NCI-H146 treated with DMSO at 0.1 percent for 48 hours (cell line): ENCODE measurements at regions not wholly inside any gene's neighbourhood (a gene's known extent, or its start where the extent isn't known, plus 50 kb on each side); places are given as distances from the start of the nearest gene placed in this dataset.
"Not testable (repeated sequence)": the region's sequence is repeated elsewhere in the genome, so short reads cannot be mapped to it uniquely, and the experiment has no call there.

Experiments
- DNase-seq: peaks from one replicate; lab custom pipeline; 2025; ENCODE audit not compliant: unreplicated experiment; lab: John Stamatoyannopoulos, UW

DNA sequence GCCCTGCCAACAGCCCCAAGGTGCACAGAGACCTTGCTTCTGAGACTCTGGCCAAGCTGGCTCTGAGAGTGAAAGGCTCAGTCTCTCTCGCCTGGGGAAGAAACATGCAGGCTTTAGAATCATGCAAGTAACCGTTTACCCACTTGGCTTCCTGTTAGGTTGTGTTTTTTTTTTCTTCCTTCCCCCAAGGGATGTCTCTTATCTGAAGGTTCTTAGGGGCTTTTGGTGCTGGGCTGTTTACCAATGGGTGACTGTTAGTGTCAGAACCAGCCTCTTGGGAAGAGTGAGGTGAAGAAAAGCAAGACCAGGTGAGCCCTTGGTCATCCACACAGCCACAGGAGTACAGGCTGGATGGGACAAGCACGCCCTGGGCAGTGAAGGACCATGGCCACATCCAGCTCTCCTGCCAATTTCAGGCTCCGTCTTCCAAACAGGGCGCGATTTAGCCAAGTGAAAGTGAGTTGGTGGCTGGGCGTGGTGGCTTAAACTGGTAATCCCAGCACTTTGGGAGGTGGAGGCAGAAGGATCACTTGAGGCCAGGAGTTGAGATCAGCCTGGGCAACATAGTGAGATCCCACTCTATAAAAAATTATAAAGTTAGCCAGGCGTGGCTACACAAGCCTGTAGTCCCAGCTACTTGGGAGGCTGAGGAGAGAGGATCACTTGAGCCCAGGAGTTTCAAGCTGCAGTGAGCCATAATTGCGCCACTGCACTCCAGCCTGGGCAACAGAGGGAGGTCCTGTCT lies 76.3 kb upstream of the CUX1 start:
- no peak for DNase-seq

- DNase-seq, result peak; percentile 58
Observed at GRCh38 chr7:101743241-101743994, 74.0 kb upstream of the CUX1 start.

- DNase-seq, result no peak
Observed at GRCh38 chr7:101743995-101744360, 73.4 kb upstream of the CUX1 start.

- no peak for DNase-seq
Observed at GRCh38 chr7:101744588-101744987, 72.8 kb upstream of the CUX1 start.

- DNase-seq, result no peak
Observed at GRCh38 chr7:101746314-101746713, 71.1 kb upstream of the CUX1 start.

DNA sequence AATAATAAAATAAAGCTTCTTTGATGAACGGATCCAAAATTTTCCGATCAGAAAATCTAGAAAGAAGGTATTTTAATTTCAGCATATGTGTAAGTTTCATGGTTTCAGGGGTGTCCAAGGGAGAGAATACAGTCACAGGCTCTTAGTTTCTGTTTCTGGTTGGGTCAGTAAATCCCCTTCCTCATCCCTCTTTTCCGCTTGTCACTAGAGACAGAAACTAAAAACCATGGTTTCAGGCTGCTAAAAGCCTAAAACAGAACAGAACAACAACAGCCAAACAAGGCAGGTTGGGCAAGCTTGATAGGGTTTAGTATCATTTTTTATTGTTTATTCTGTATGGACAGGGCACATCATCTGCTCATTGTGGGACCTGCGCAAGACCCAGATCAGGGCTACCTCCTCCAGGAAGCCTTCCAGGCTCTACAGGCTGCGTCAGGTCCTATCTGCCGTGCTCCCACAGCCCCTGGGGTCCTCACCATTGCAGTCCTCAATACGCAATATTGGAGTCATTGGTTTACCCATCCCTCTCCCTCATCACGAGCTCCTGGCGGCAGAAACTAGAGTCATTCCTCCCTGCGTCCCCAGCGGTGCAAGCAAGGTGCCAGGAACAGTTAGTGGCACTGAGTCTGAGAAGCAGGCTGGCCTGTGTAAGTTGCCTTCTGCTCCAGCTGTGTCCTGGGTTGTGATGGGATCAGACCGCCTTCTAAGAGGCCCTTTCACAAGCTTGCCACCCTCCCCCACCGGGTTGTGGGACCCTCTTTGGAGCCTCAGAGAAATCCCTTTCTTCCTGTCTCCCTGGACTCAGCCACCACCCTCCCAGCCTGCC lies 70.2 kb upstream of the CUX1 start:
- DNase-seq, result no peak

DNA sequence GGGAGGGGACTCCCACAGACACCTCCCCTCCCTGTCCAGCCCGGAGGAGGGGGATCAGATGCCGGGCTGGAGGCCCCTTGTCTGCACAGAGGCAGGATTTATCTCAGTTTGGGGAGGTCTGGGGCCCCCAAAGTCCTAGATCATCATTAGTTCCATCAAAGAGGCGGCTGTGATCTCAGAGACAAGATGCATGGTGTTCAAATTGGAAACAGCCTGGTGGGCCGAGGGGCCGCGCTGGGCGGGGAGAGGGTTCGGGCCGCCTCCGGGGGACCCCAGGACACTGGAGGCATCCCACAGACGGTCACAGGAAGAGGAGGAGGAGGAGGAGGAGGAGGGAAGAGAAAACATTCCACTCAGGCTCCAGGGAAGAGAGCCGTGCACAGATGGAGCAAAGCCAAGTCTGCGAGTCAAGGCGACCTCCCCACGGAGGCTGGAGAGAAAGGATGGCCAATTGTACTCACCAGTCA lies 69.5 kb upstream of the CUX1 start:
- DNase-seq, result no peak

DNA sequence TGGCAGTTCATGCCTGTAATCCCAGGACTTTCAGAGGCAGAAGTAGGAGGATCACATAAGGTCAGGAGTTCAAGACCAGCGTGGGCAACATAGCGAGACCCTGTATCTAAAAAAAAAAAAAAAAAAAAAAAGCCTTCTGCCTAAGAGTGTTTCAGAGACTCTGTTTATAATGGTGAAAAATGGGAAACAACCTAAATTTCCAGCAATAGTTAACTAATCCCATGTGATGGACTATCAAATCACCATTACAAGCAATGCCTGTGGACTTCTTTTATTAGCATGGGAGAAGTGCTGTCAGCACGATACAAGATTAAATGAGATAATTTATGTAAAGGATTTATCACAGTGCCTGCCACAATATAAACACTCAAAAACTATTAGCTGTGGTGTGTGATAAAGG lies 67.5 kb upstream of the CUX1 start:
- DNase-seq, result no peak

- DNase-seq, result no peak
Observed at GRCh38 chr7:101753316-101753715, 64.1 kb upstream of the CUX1 start.

GRCh38 chr7:101754424-101755159 lies 62.8 kb upstream of the CUX1 start:
- no peak for DNase-seq

DNA sequence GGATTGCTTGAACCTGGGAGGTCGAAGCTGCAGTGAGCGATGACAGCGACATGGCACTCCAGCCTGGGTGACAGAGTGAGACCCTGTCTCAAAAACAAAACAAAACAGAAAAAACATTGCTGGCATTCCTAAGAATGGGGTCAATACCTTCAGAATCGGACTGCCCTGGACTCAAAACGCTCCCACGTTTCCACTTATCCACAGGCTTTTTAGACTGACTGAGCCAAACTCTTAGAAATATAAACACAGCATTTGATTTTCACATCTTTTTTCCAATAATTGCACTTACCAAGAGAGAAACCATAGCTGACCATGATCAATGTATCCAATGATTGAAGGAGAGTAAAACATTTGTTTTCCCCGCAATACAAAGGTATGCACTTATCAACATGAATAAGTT lies 59.5 kb upstream of the CUX1 start:
- no peak for DNase-seq

DNA sequence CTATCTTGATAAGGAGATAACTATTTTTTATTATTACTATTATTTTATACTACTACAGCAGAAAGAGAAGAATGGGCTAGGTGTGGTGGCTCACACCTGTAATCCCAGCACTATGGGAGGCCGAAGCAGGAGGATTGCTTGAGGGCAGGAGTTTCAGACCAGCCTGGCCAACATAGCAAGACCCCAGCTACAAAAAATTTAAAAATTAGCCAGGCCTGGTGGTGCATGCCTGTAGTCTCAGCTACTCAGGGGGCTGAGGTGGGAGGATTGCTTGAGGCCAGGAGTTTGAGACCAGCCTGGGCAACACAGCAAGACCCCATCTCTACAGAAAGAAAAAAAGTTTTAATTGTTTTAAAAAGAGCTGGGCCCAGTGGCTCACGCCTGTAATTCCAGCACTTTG lies 58.9 kb upstream of the CUX1 start:
- not testable (repeated sequence) for DNase-seq

- no peak for DNase-seq
Observed at GRCh38 chr7:101764221-101764620, 53.2 kb upstream of the CUX1 start.

- DNase-seq, result no peak
Observed at GRCh38 chr7:101767544-101767943, 49.9 kb upstream of the CUX1 start.
